ENCODE measurements at regions not wholly inside any gene's neighbourhood (a gene's known extent, or its start where the extent isn't known, plus 50 kb on each side); places are given as distances from the start of the nearest gene placed in this dataset.
A peak's percentile ranks its signal among the peaks of the same experiment; 100 is the strongest.

DNA sequence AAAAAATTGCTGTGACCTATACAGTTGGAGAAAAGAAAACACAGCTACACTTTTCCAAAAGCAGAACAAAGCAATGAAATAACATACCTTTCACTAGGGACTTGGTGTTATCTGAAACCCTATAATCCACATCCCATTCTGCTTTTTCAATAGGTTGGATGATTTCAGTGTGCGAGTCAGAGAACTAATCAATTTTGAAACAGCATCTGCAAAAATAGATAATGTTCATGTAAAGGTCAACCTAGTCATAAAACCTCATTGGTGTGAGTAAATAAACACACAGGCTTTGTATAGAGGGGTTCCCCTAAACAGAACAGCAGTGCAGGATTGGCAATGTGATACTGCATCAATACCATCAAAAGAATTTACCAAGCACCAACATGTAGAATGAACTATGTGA lies 173.0 kb upstream of the G2E3 start:
- Histone ChIP-seq H3K27ac (ENCODE audit: insufficient read depth in 1 of 2, low read depth in 1 of 2, low read length in 2 of 2, poor library complexity in 1 of 2, severe bottlenecking in 2 of 2) (no peak overlapping the region), H3K27me3 (replicated peaks in 2 of 5; ENCODE audit: control insufficient read depth in 4 of 5, insufficient read depth in 5 of 5, low read length in 4 of 5) (peaks cover 0 to 5% (median 4%) of the 10 kb centered on the region in 5 experiments), H3K4me1 (ENCODE audit: control extremely low read depth in 1 of 4, control insufficient read depth in 4 of 4, insufficient read depth in 4 of 4, low read length in 3 of 4) (no peaks in the 10 kb centered on the region), H3K36me3 (ENCODE audit: control insufficient read depth in 4 of 4, insufficient read depth in 4 of 4, low read length in 3 of 4) (no peaks in the 10 kb centered on the region), H3K9me3 (ENCODE audit: control extremely low read depth in 1 of 5, control insufficient read depth in 4 of 5, insufficient read depth in 2 of 5, low read depth in 1 of 5, low read length in 4 of 5) (no peaks in the 10 kb centered on the region), H3K4me3 (ENCODE audit: control insufficient read depth in 1 of 7, extremely low read depth in 1 of 7, insufficient read depth in 4 of 7, low read depth in 2 of 7, low read length in 6 of 7) (no peak overlapping the region)
- no CpG with 5 or more reads among the region's 1 CpG for WGBS (ENCODE audit: insufficient coverage)
- CTCF ChIA-PET, result interaction anchor here (3.2 kb wide), 1 partner anchor 11 kb away, joined by 12 read pairs; no protein-coding TSS in a partner anchor
- POLR2A ChIA-PET, result no interaction called here
- DNase-seq, result no peak

DNA sequence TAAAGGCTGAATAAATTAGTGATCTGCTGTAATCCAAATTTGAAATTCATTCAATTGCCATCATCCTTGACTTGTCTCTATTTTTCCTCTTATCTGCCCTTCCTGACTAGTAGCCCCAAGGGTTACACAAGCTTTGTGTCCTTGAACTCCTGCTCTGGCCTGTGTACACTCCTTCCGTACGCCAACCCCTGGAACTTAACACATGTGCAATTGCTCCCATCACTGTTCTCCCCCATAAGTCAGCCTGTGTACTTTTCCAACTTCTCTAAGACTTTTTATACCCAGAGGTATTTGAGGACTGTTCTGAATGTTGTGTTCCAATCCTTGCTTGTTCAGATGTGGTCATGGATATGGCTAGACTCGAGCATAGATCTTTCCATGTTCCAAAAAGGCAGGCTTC lies 171.1 kb upstream of the G2E3 start:
- no peak overlapping the region for H3K4me3 ChIP-seq (ENCODE audit: control insufficient read depth in 1 of 7, extremely low read depth in 1 of 7, insufficient read depth in 4 of 7, low read depth in 2 of 7, low read length in 6 of 7)
- ChIA-PET POLR2A (no interaction called here), CTCF (no interaction called here)
- H3K9me3 ChIP-seq (ENCODE audit: control extremely low read depth in 1 of 5, control insufficient read depth in 4 of 5, insufficient read depth in 2 of 5, low read depth in 1 of 5, low read length in 4 of 5), result no peaks in the 10 kb centered on the region
- no peaks in the 10 kb centered on the region for H3K36me3 ChIP-seq (ENCODE audit: control insufficient read depth in 4 of 4, insufficient read depth in 4 of 4, low read length in 3 of 4)
- DNase-seq, result no peak
- no CpG with 5 or more reads among the region's 3 CpGs for WGBS (ENCODE audit: insufficient coverage)
- H3K27ac ChIP-seq (ENCODE audit: insufficient read depth in 1 of 2, low read depth in 1 of 2, low read length in 2 of 2, poor library complexity in 1 of 2, severe bottlenecking in 2 of 2), result no peak overlapping the region
- H3K4me1 ChIP-seq (ENCODE audit: control extremely low read depth in 1 of 4, control insufficient read depth in 4 of 4, insufficient read depth in 4 of 4, low read length in 3 of 4), result no peaks in the 10 kb centered on the region
- peaks cover 0 to 5% (median 4%) of the 10 kb centered on the region in 5 experiments for H3K27me3 ChIP-seq (replicated peaks in 2 of 5; ENCODE audit: control insufficient read depth in 4 of 5, insufficient read depth in 5 of 5, low read length in 4 of 5)

DNA sequence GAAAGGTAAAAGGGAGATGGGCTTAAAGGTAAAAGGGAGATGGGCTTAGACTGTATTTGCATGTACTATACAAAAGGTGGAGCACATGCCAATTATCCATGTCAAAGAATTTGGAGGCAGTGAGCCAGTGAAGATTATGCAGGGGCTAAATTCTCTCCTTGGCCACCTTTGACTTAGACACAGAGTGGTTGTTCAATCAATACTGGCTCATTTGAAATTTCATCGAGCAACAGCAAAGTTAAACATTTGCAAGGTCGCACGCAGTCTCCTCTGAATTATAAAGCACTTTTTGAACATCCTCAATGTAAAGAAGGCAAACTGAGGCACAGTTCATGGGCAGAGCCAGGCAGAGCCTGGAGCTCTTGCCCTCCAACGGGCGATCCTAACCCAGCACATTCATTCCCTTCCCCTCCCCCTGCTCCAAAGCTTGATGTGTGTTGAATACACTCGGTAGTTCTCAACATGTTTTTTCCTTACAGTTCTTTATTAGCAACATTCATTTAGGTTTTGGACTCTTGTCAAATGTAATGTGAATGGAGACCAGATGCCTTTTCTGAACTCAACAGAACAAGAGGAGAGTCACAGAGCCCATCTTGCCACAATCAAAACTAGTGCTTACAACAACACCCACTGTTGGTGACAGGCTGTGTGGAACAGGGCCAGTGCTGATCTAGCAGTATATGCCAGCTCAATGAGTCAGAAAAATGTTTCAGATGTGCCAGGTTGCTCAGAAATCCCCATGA lies 169.7 kb upstream of the G2E3 start:
- Histone ChIP-seq H3K9me3 (ENCODE audit: control extremely low read depth in 1 of 5, control insufficient read depth in 4 of 5, insufficient read depth in 2 of 5, low read depth in 1 of 5, low read length in 4 of 5) (no peaks in the 10 kb centered on the region), H3K4me1 (ENCODE audit: control extremely low read depth in 1 of 4, control insufficient read depth in 4 of 4, insufficient read depth in 4 of 4, low read length in 3 of 4) (no peaks in the 10 kb centered on the region), H3K36me3 (ENCODE audit: control insufficient read depth in 4 of 4, insufficient read depth in 4 of 4, low read length in 3 of 4) (no peaks in the 10 kb centered on the region), H3K27ac (ENCODE audit: insufficient read depth in 1 of 2, low read depth in 1 of 2, low read length in 2 of 2, poor library complexity in 1 of 2, severe bottlenecking in 2 of 2) (no peak overlapping the region), H3K27me3 (replicated peaks in 2 of 5; ENCODE audit: control insufficient read depth in 4 of 5, insufficient read depth in 5 of 5, low read length in 4 of 5) (peaks cover 0 to 5% (median 4%) of the 10 kb centered on the region in 5 experiments), H3K4me3 (ENCODE audit: control insufficient read depth in 1 of 7, extremely low read depth in 1 of 7, insufficient read depth in 4 of 7, low read depth in 2 of 7, low read length in 6 of 7) (no peak overlapping the region)
- ChIA-PET CTCF (interaction anchor here (1.1 kb wide), 1 partner anchor 15 kb away, joined by 3 read pairs; no protein-coding TSS in a partner anchor), POLR2A (no interaction called here)
- DNase-seq, result no peak
- 97% methylated on average over 6 of the region's 6 CpGs for WGBS (ENCODE audit: insufficient coverage)

DNA sequence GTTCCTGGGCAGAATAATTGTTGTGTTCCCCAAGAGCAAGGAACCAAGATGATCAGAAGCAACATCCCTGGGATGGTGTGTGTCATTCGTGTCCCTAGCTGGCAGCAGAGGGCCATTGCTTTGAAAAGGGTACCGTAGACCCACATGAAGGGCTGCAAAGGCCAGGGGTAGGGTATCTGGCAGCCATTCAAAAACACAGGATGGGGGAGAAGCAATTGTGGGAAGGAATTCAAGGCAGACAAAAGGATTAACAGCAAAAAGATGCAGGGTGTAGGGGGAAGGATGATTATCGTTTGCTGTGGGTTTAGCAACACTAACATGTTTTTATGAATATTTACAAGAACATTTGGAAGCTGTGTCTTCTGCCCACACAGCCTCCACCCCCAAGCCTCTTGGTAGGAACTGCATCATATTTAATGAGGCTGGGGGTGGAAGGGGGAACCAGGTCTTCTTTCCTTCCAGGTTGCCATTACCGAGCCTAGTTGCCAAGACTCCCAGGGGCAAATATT lies 169.0 kb upstream of the G2E3 start:
- DNase-seq, result no peak
- no peaks in the 10 kb centered on the region for H3K4me1 ChIP-seq (ENCODE audit: control extremely low read depth in 1 of 4, control insufficient read depth in 4 of 4, insufficient read depth in 4 of 4, low read length in 3 of 4)
- POLR2A ChIA-PET, result no interaction called here
- H3K27ac ChIP-seq (ENCODE audit: insufficient read depth in 1 of 2, low read depth in 1 of 2, low read length in 2 of 2, poor library complexity in 1 of 2, severe bottlenecking in 2 of 2), result no peak overlapping the region
- WGBS (ENCODE audit: insufficient coverage), result 75% methylated on average over 2 of the region's 4 CpGs
- no peaks in the 10 kb centered on the region for H3K9me3 ChIP-seq (ENCODE audit: control extremely low read depth in 1 of 5, control insufficient read depth in 4 of 5, insufficient read depth in 2 of 5, low read depth in 1 of 5, low read length in 4 of 5)
- no peaks in the 10 kb centered on the region for H3K36me3 ChIP-seq (ENCODE audit: control insufficient read depth in 4 of 4, insufficient read depth in 4 of 4, low read length in 3 of 4)
- CTCF ChIA-PET, result interaction anchor here (0.6 to 1.1 kb wide), 2 partner anchors 16 to 29 kb away, joined by 3 read pairs; no protein-coding TSS in a partner anchor
- H3K4me3 ChIP-seq (ENCODE audit: control insufficient read depth in 1 of 7, extremely low read depth in 1 of 7, insufficient read depth in 4 of 7, low read depth in 2 of 7, low read length in 6 of 7), result no peak overlapping the region
- peaks cover 0 to 5% (median 4%) of the 10 kb centered on the region in 5 experiments for H3K27me3 ChIP-seq (replicated peaks in 2 of 5; ENCODE audit: control insufficient read depth in 4 of 5, insufficient read depth in 5 of 5, low read length in 4 of 5)

DNA sequence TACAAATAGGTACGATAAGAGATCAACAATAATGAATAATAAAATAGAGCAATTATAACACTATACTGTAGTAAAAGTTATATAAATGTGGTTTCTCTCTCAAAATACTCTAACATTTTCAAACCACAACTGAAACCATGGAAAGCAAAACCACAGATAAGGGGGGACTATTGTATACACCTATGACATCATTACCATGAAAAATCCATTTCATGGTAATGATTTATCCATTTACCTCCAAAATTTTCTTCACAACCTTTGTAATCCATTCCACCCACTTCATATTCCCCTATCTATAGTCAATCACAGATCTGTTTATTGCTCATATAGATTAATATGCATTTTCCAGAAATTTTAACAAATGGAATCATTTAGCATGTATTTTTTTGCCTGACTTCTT lies 163.9 kb upstream of the G2E3 start:
- peak in 1 of 3 donors; percentile 5 for DNase-seq
- no peak overlapping the region for H3K4me3 ChIP-seq (ENCODE audit: control insufficient read depth in 1 of 7, extremely low read depth in 1 of 7, insufficient read depth in 4 of 7, low read depth in 2 of 7, low read length in 6 of 7)
- peaks cover 0 to 3% (median 0%) of the 10 kb centered on the region in 5 experiments for H3K27me3 ChIP-seq (replicated peaks in 2 of 5; ENCODE audit: control insufficient read depth in 4 of 5, insufficient read depth in 5 of 5, low read length in 4 of 5)
- H3K27ac ChIP-seq (ENCODE audit: insufficient read depth in 1 of 2, low read depth in 1 of 2, low read length in 2 of 2, poor library complexity in 1 of 2, severe bottlenecking in 2 of 2), result no peak overlapping the region
- no peaks in the 10 kb centered on the region for H3K4me1 ChIP-seq (ENCODE audit: control extremely low read depth in 1 of 4, control insufficient read depth in 4 of 4, insufficient read depth in 4 of 4, low read length in 3 of 4)
- POLR2A ChIA-PET, result no interaction called here
- CTCF ChIA-PET, result no interaction called here
- WGBS (ENCODE audit: insufficient coverage), result no CpG with 5 or more reads among the region's 1 CpG
- H3K9me3 ChIP-seq (ENCODE audit: control extremely low read depth in 1 of 5, control insufficient read depth in 4 of 5, insufficient read depth in 2 of 5, low read depth in 1 of 5, low read length in 4 of 5), result no peaks in the 10 kb centered on the region
- H3K36me3 ChIP-seq (ENCODE audit: control insufficient read depth in 4 of 4, insufficient read depth in 4 of 4, low read length in 3 of 4), result no peaks in the 10 kb centered on the region

DNA sequence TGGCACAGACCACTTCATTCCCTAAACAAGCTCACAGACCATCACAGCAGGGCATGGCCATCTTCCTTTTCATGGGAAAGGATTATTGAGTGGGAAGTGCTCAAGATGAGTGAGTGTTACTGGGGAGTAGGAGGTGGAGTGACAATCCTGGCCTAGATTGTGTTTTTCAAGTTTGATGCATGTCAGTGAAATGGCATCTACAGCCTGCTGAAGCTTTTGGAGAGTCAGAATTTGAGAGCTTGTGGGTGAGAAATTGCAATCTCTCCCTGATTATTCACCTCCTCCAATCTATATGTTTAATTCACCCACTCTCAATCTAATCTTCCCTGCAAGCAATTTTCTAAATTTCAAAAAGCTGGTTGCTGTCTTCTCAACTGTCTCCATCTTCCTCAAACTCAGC lies 156.1 kb upstream of the G2E3 start:
- POLR2A ChIA-PET, result no interaction called here
- CTCF ChIA-PET, result no interaction called here

DNA sequence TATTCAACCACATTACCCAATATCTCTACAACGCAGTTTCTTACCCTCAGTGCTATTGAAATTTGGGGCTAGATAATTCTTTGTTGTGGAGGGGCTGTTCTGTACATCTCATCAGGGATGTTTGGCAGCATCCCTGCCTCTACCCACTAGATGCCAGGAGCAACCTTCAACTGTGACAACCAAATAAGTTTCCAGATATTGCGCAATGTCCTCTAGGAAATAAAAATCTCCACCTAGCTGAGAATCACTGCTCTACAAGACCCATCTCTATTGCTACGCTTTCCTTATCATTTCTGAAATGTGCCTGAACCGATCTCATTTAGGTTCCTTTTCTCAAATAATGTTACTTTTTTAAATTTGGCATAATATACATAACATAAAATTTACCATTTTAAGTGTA lies 155.2 kb upstream of the G2E3 start:
- no CpG with 5 or more reads among the region's 4 CpGs for WGBS (ENCODE audit: insufficient coverage)
- CTCF ChIA-PET, result no interaction called here
- POLR2A ChIA-PET, result no interaction called here

More for the DNA sequence above, 156.1 kb upstream of the G2E3 start:
- no peaks in the 10 kb centered on the region for H3K4me1 ChIP-seq (ENCODE audit: control extremely low read depth in 1 of 4, control insufficient read depth in 4 of 4, insufficient read depth in 4 of 4, low read length in 3 of 4)
- no peak overlapping the region for H3K27ac ChIP-seq (ENCODE audit: insufficient read depth in 1 of 2, low read depth in 1 of 2, low read length in 2 of 2, poor library complexity in 1 of 2, severe bottlenecking in 2 of 2)
- H3K4me3 ChIP-seq (ENCODE audit: control insufficient read depth in 1 of 7, extremely low read depth in 1 of 7, insufficient read depth in 4 of 7, low read depth in 2 of 7, low read length in 6 of 7), result no peak overlapping the region
- DNase-seq, result no peak
- no peaks in the 10 kb centered on the region for H3K27me3 ChIP-seq (replicated peaks in 2 of 5; ENCODE audit: control insufficient read depth in 4 of 5, insufficient read depth in 5 of 5, low read length in 4 of 5)
- H3K9me3 ChIP-seq (ENCODE audit: control extremely low read depth in 1 of 5, control insufficient read depth in 4 of 5, insufficient read depth in 2 of 5, low read depth in 1 of 5, low read length in 4 of 5), result no peaks in the 10 kb centered on the region
- no peaks in the 10 kb centered on the region for H3K36me3 ChIP-seq (ENCODE audit: control insufficient read depth in 4 of 4, insufficient read depth in 4 of 4, low read length in 3 of 4)

More for the DNA sequence above, 155.2 kb upstream of the G2E3 start:
- DNase-seq, result no peak
- Histone ChIP-seq H3K36me3 (ENCODE audit: control insufficient read depth in 4 of 4, insufficient read depth in 4 of 4, low read length in 3 of 4) (no peaks in the 10 kb centered on the region), H3K27me3 (replicated peaks in 2 of 5; ENCODE audit: control insufficient read depth in 4 of 5, insufficient read depth in 5 of 5, low read length in 4 of 5) (no peaks in the 10 kb centered on the region), H3K4me3 (ENCODE audit: control insufficient read depth in 1 of 7, extremely low read depth in 1 of 7, insufficient read depth in 4 of 7, low read depth in 2 of 7, low read length in 6 of 7) (no peak overlapping the region), H3K4me1 (ENCODE audit: control extremely low read depth in 1 of 4, control insufficient read depth in 4 of 4, insufficient read depth in 4 of 4, low read length in 3 of 4) (no peaks in the 10 kb centered on the region), H3K27ac (ENCODE audit: insufficient read depth in 1 of 2, low read depth in 1 of 2, low read length in 2 of 2, poor library complexity in 1 of 2, severe bottlenecking in 2 of 2) (no peak overlapping the region), H3K9me3 (ENCODE audit: control extremely low read depth in 1 of 5, control insufficient read depth in 4 of 5, insufficient read depth in 2 of 5, low read depth in 1 of 5, low read length in 4 of 5) (no peaks in the 10 kb centered on the region)
